ENCODE measurements at regions not wholly inside any gene's neighbourhood (a gene's known extent, or its start where the extent isn't known, plus 50 kb on each side); places are given as distances from the start of the nearest gene placed in this dataset.

GRCh38 chr10:4733150-4733842 is 92.7 kb upstream of the AKR1E2 start:
- no peak for DNase-seq (ENCODE audit: low spot score)
- TF ChIP-seq CTCF (IDR thresholded peaks at IDR 0.05; ENCODE audit: extremely low read depth, missing control alignments) = no peak

GRCh38 chr10:4730998-4731397 is 95.0 kb upstream of the AKR1E2 start:
- DNase-seq (ENCODE audit: low spot score) = no peak
- no peak for TF ChIP-seq CTCF (IDR thresholded peaks at IDR 0.05; ENCODE audit: extremely low read depth, missing control alignments)

- DNase-seq (ENCODE audit: low spot score) = no peak
- TF ChIP-seq CTCF (IDR thresholded peaks at IDR 0.05; ENCODE audit: extremely low read depth, missing control alignments) = no peak
Measured at GRCh38 chr10:4725917-4726606, 99.9 kb upstream of the AKR1E2 start.

- no peak for TF ChIP-seq CTCF (IDR thresholded peaks at IDR 0.05; ENCODE audit: extremely low read depth, missing control alignments)
- no peak for DNase-seq (ENCODE audit: low spot score)
Measured at GRCh38 chr10:4723860-4724259, 102.1 kb upstream of the AKR1E2 start.

GRCh38 chr10:4721999-4722753 is 103.8 kb upstream of the AKR1E2 start:
- DNase-seq (ENCODE audit: low spot score) = no peak
- TF ChIP-seq CTCF (IDR thresholded peaks at IDR 0.05; ENCODE audit: extremely low read depth, missing control alignments) = no peak

GRCh38 chr10:4720463-4720862 is 105.5 kb upstream of the AKR1E2 start:
- no peak for DNase-seq (ENCODE audit: low spot score)
- TF ChIP-seq CTCF (IDR thresholded peaks at IDR 0.05; ENCODE audit: extremely low read depth, missing control alignments) = no peak

- DNase-seq (ENCODE audit: low spot score) = no peak
- TF ChIP-seq CTCF (IDR thresholded peaks at IDR 0.05; ENCODE audit: extremely low read depth, missing control alignments) = no peak
Measured at GRCh38 chr10:4719671-4720070, 106.3 kb upstream of the AKR1E2 start.

Data from GM20000 (cell line).